ENCODE measurements at regions not wholly inside any gene's neighbourhood (a gene's known extent, or its start where the extent isn't known, plus 50 kb on each side); places are given as distances from the start of the nearest gene placed in this dataset.

GRCh38 chr10:130230036-130230435 lies 93.8 kb downstream of the GLRX3 start:
- no peak for DNase-seq (ENCODE audit: low spot score)

GRCh38 chr10:130230611-130231010 lies 94.4 kb downstream of the GLRX3 start:
- no peak for DNase-seq (ENCODE audit: low spot score)

GRCh38 chr10:130231251-130231741 lies 95.1 kb downstream of the GLRX3 start:
- DNase-seq (ENCODE audit: low spot score): no peak

- DNase-seq (ENCODE audit: low spot score): no peak
Observed at GRCh38 chr10:130232166-130233034, 96.2 kb downstream of the GLRX3 start.

GRCh38 chr10:130233035-130233360 lies 96.8 kb downstream of the GLRX3 start:
- no peak for DNase-seq (ENCODE audit: low spot score)

GRCh38 chr10:130233426-130233825 lies 97.2 kb downstream of the GLRX3 start:
- DNase-seq (ENCODE audit: low spot score): no peak

GRCh38 chr10:130234171-130234965 lies 98.2 kb downstream of the GLRX3 start:
- DNase-seq (ENCODE audit: low spot score): no peak

- no peak for DNase-seq (ENCODE audit: low spot score)
Observed at GRCh38 chr10:130236711-130237110, 100.5 kb downstream of the GLRX3 start.

GRCh38 chr10:130240409-130240808 lies 104.2 kb downstream of the GLRX3 start:
- DNase-seq (ENCODE audit: low spot score): no peak

- no peak for DNase-seq (ENCODE audit: low spot score)
Observed at GRCh38 chr10:130242513-130242912, 106.3 kb downstream of the GLRX3 start.

GRCh38 chr10:130243015-130243414 lies 106.8 kb downstream of the GLRX3 start:
- DNase-seq (ENCODE audit: low spot score): no peak

- no peak for DNase-seq (ENCODE audit: low spot score)
Observed at GRCh38 chr10:130244031-130244927, 108.1 kb downstream of the GLRX3 start.

GRCh38 chr10:130244928-130245495 lies 108.8 kb downstream of the GLRX3 start:
- no peak for DNase-seq (ENCODE audit: low spot score)

- DNase-seq (ENCODE audit: low spot score): no peak
Observed at GRCh38 chr10:130246113-130246512, 109.9 kb downstream of the GLRX3 start.

- DNase-seq (ENCODE audit: low spot score): no peak
Observed at GRCh38 chr10:130250127-130250526, 113.9 kb downstream of the GLRX3 start.

- no peak for DNase-seq (ENCODE audit: low spot score)
Observed at GRCh38 chr10:130251766-130252165, 115.6 kb downstream of the GLRX3 start.

- no peak for DNase-seq (ENCODE audit: low spot score)
Observed at GRCh38 chr10:130254243-130254642, 118.1 kb downstream of the GLRX3 start.

GRCh38 chr10:130254662-130255061 lies 118.5 kb downstream of the GLRX3 start:
- DNase-seq (ENCODE audit: low spot score): no peak

GRCh38 chr10:130255777-130256176 lies 119.6 kb downstream of the GLRX3 start:
- DNase-seq (ENCODE audit: low spot score): no peak

- DNase-seq (ENCODE audit: low spot score): no peak
Observed at GRCh38 chr10:130257897-130258296, 121.7 kb downstream of the GLRX3 start.

GRCh38 chr10:130259380-130259779 lies 123.2 kb downstream of the GLRX3 start:
- DNase-seq (ENCODE audit: low spot score): no peak

GRCh38 chr10:130261306-130261705 lies 125.1 kb downstream of the GLRX3 start:
- DNase-seq (ENCODE audit: low spot score): no peak
